Hepatocyte (in vitro differentiated cells): ENCODE measurements at regions not wholly inside any gene's neighbourhood (a gene's known extent, or its start where the extent isn't known, plus 50 kb on each side); places are given as distances from the start of the nearest gene placed in this dataset.

Experiments
- DNase-seq: peaks from one replicate; pipeline ENCODE4 v3.0.0-alpha.2; 2016; ENCODE audit warnings: low spot score
- H2AFZ ChIP-seq: fragments of 200-600 bp; sonication (generic); 2 replicates; pipeline ENCODE4 v1.6.0; 2016; ENCODE audit warnings: antibody characterized with exemption, mild to moderate bottlenecking
- H3K27ac ChIP-seq: fragments of 200-600 bp; sonication (generic); 2 replicates; pipeline ENCODE4 v1.5.1; 2016; ENCODE audit warnings: mild to moderate bottlenecking
- H3K27me3 ChIP-seq: fragments of 200-600 bp; sonication (generic); 2 replicates; pipeline ENCODE4 v1.6.1; 2016
- H3K36me3 ChIP-seq: fragments of 200-600 bp; sonication (generic); replicated peaks from 2 replicates; pipeline ENCODE4 v1.5.1; 2016; ENCODE audit warnings: low read depth; ENCODE audit not compliant: insufficient read depth
- H3K4me1 ChIP-seq: fragments of 200-600 bp; sonication (generic); 2 replicates; pipeline ENCODE4 v1.5.1; 2016; ENCODE audit warnings: mild to moderate bottlenecking, moderate library complexity; ENCODE audit not compliant: insufficient read depth
- H3K4me2 ChIP-seq: fragments of 200-600 bp; sonication (generic); 2 replicates; pipeline ENCODE4 v1.6.0; 2016
- H3K4me3 ChIP-seq: fragments of 200-600 bp; sonication (generic); 2 replicates; pipeline ENCODE4 v1.5.1; 2016; ENCODE audit warnings: mild to moderate bottlenecking
- H3K79me2 ChIP-seq: fragments of 200-600 bp; sonication (generic); 2 replicates; pipeline ENCODE4 v1.6.0; 2017; ENCODE audit warnings: mild to moderate bottlenecking
- H3K9me2 ChIP-seq: fragments of 200-600 bp; sonication (generic); replicated peaks from 2 replicates; pipeline ENCODE4 v1.6.0; 2017; ENCODE audit warnings: mild to moderate bottlenecking; ENCODE audit not compliant: insufficient read depth
- H3K9me3 ChIP-seq: fragments of 200-600 bp; sonication (generic); 2 replicates; pipeline ENCODE4 v1.5.1; 2016; ENCODE audit warnings: low read depth, mild to moderate bottlenecking
- H4K20me1 ChIP-seq: fragments of 200-600 bp; sonication (generic); 2 replicates; pipeline ENCODE4 v1.6.0; 2016; ENCODE audit warnings: mild to moderate bottlenecking; ENCODE audit not compliant: insufficient read depth, poor library complexity, severe bottlenecking
- EZH2 ChIP-seq: fragments of 200-600 bp; sonication (generic); IDR thresholded peaks from 2 replicates; pipeline ENCODE4 v1.6.1; 2016; ENCODE audit warnings: antibody characterized with exemption, mild to moderate bottlenecking, borderline replicate concordance
- EZH2phosphoT487 ChIP-seq: fragments of 200-600 bp; sonication (generic); IDR thresholded peaks from one replicate; pipeline ENCODE4 v1.6.1; 2018; ENCODE audit warnings: antibody characterized with exemption, mild to moderate bottlenecking, low read depth, moderate library complexity; ENCODE audit not compliant: unreplicated experiment, severe bottlenecking
- WGBS: methylation state at CpG from one replicate; pipeline ENCODE4 v1.1.6; 2016; ENCODE audit warnings: low lambda C conversion rate; ENCODE audit errors: missing lambda C conversion rate; 5-methylcytosine and 5-hydroxymethylcytosine counted together
- TF ChIP-seq, protein P1 (sequence below): fragments of 200-600 bp; sonication (generic); IDR thresholded peaks from 2 replicates; pipeline ENCODE4 v1.5.1; 2016; ENCODE audit warnings: antibody characterized with exemption, mild to moderate bottlenecking; ENCODE audit not compliant: poor library complexity

DNA sequence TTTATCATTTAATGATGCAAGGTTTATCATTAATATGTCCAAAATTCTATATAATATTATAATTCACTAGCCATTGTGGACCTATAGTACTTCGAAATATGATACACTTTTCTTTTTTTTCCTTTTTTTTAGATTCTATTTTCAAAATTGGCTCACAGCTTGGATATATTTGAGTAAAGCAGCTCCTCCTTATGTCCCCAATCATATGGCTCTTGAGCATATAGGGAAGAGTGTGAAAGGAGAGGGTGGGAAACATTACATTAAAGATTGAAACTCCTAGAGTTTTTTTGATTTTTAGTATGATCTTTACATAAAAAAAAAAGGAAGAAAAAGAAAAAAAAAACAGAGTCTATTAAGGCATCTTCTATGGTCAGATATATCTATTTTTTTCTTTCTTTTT, 457.9 kb downstream of the RIT2 start:
- H3K4me3 ChIP-seq, result no peak overlapping the region
- no peaks in the 10 kb centered on the region for H3K36me3 ChIP-seq
- no peaks in the 10 kb centered on the region for H3K79me2 ChIP-seq
- H3K4me2 ChIP-seq, result no peak overlapping the region
- WGBS, result 97% methylated on average over 1 of the region's 1 CpG
- no peaks in the 10 kb centered on the region for H3K9me2 ChIP-seq
- no peak for DNase-seq
- no peak for TF ChIP-seq EZH2
- TF ChIP-seq, protein P1, sequence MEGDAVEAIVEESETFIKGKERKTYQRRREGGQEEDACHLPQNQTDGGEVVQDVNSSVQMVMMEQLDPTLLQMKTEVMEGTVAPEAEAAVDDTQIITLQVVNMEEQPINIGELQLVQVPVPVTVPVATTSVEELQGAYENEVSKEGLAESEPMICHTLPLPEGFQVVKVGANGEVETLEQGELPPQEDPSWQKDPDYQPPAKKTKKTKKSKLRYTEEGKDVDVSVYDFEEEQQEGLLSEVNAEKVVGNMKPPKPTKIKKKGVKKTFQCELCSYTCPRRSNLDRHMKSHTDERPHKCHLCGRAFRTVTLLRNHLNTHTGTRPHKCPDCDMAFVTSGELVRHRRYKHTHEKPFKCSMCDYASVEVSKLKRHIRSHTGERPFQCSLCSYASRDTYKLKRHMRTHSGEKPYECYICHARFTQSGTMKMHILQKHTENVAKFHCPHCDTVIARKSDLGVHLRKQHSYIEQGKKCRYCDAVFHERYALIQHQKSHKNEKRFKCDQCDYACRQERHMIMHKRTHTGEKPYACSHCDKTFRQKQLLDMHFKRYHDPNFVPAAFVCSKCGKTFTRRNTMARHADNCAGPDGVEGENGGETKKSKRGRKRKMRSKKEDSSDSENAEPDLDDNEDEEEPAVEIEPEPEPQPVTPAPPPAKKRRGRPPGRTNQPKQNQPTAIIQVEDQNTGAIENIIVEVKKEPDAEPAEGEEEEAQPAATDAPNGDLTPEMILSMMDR, result no peak
- TF ChIP-seq EZH2phosphoT487, result no peak
- H3K27ac ChIP-seq, result no peak overlapping the region
- no peak overlapping the region for H2AFZ ChIP-seq
- H4K20me1 ChIP-seq, result no peaks in the 10 kb centered on the region
- no peaks in the 10 kb centered on the region for H3K27me3 ChIP-seq
- H3K4me1 ChIP-seq, result no peaks in the 10 kb centered on the region
- no peaks in the 10 kb centered on the region for H3K9me3 ChIP-seq

DNA sequence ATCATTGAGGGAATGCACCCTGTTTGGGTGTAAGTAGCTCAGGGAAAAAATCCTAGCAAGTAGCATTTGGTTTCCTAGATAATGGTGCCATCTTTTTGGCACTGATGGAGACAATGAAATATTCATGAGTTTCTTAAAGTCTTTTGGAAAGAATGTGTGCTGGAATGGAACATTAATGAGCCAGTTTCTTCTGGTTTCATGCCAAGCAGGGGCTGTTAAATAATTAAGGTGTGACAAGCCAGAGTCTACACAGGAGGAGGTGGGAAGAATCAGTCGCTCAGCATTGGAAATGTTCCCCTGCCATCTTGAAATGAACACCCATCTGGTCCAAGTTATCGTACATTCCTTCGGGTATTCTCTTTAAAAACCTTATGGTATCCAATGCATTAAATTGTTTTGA, 457.3 kb downstream of the RIT2 start:
- Histone ChIP-seq H3K4me1 (no peaks in the 10 kb centered on the region), H3K9me2 (no peaks in the 10 kb centered on the region), H3K27me3 (no peaks in the 10 kb centered on the region), H3K4me3 (no peak overlapping the region), H3K27ac (no peak overlapping the region), H3K36me3 (no peaks in the 10 kb centered on the region), H3K4me2 (no peak overlapping the region), H2AFZ (no peak overlapping the region), H3K79me2 (no peaks in the 10 kb centered on the region), H4K20me1 (no peaks in the 10 kb centered on the region), H3K9me3 (no peaks in the 10 kb centered on the region)
- no peak for DNase-seq
- 93% methylated on average over 3 of the region's 3 CpGs for WGBS
- no peak for TF ChIP-seq EZH2phosphoT487
- TF ChIP-seq, protein P1, result no peak

- no peak overlapping the region for H3K4me3 ChIP-seq
- no peaks in the 10 kb centered on the region for H3K9me3 ChIP-seq
- no peaks in the 10 kb centered on the region for H3K79me2 ChIP-seq
- no peaks in the 10 kb centered on the region for H3K36me3 ChIP-seq
- no peak for DNase-seq
- no peaks in the 10 kb centered on the region for H3K27me3 ChIP-seq
- WGBS, result 96% methylated on average over 1 of the region's 1 CpG
- no peaks in the 10 kb centered on the region for H3K4me1 ChIP-seq
- no peaks in the 10 kb centered on the region for H4K20me1 ChIP-seq
- H3K4me2 ChIP-seq, result no peak overlapping the region
- H2AFZ ChIP-seq, result no peak overlapping the region
- no peaks in the 10 kb centered on the region for H3K9me2 ChIP-seq
- no peak overlapping the region for H3K27ac ChIP-seq
- TF ChIP-seq, protein P1, result no peak
- TF ChIP-seq EZH2phosphoT487 (no peak), EZH2 (no peak)
Measured at GRCh38 chr18:42659187-42659586, 456.3 kb downstream of the RIT2 start.

GRCh38 chr18:42670860-42671259, 444.6 kb downstream of the RIT2 start:
- Histone ChIP-seq H3K36me3 (no peaks in the 10 kb centered on the region), H3K9me3 (no peaks in the 10 kb centered on the region), H3K79me2 (no peaks in the 10 kb centered on the region), H2AFZ (no peak overlapping the region), H3K27ac (no peak overlapping the region), H3K4me1 (no peaks in the 10 kb centered on the region), H3K9me2 (no peaks in the 10 kb centered on the region), H3K4me2 (no peak overlapping the region), H3K4me3 (no peak overlapping the region), H4K20me1 (no peaks in the 10 kb centered on the region), H3K27me3 (no peaks in the 10 kb centered on the region)
- no peak for DNase-seq
- TF ChIP-seq, protein P1, result no peak
- TF ChIP-seq EZH2phosphoT487 (no peak), EZH2 (no peak)
- WGBS, result 93% methylated on average over 4 of the region's 4 CpGs
